ENCODE measurements at regions not wholly inside any gene's neighbourhood (a gene's known extent, or its start where the extent isn't known, plus 50 kb on each side); places are given as distances from the start of the nearest gene placed in this dataset.

DNA sequence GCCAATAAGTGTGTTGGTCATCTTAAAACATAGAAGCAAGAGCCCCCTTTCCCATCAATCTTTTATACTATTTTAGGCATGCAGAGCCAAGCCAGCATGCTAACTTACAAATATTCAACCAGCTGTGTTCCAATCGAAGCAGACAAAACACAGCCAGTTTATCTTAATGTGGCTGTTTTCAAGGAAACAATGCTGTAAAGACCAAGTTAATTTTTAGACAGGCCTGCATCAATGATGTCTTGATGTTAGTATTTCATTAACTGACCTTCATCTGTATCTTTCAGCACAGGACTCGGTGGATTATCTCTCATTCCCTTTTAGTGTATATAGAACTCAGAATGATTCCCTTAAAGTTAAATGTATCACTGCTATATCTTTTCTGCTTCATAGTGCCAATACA lies 262.0 kb upstream of the ZWINT start:
- DNase-seq (ENCODE audit: low read depth in 2 of 2) = no peak

GRCh38 chr10:56622335-56622973 lies 261.4 kb upstream of the ZWINT start:
- DNase-seq (ENCODE audit: low read depth in 2 of 2) = no peak

- DNase-seq (ENCODE audit: low read depth in 2 of 2) = no peak
Observed at GRCh38 chr10:56606202-56606601, 245.1 kb upstream of the ZWINT start.

DNA sequence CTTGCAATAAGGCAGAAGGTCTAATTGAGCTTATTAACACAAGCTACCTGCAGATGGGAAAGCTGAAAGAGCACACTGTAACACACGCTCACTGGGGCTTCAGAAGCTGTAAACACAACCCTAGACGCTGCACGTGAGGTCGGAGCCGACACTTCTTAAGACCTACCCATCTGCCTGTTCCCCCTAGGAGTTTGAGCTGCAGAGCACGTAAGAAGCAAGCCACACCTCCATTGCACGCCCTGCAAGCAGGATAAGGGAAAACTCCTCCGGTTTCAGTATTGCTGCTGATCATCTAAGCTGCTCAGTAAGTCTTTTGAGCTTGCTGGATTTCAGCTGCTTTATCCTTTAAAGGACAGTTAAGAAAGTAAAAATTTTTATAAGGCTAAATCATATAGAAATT lies 244.0 kb upstream of the ZWINT start:
- no peak for DNase-seq (ENCODE audit: low read depth in 2 of 2)

GRCh38 chr10:56604624-56605023 lies 243.6 kb upstream of the ZWINT start:
- no peak for DNase-seq (ENCODE audit: low read depth in 2 of 2)

- DNase-seq (ENCODE audit: low read depth in 2 of 2) = no peak
Observed at GRCh38 chr10:56599201-56599600, 238.1 kb upstream of the ZWINT start.

GRCh38 chr10:56596257-56596656 lies 235.2 kb upstream of the ZWINT start:
- DNase-seq (ENCODE audit: low read depth in 2 of 2) = no peak

GRCh38 chr10:56593120-56593519 lies 232.1 kb upstream of the ZWINT start:
- DNase-seq (ENCODE audit: low read depth in 2 of 2) = no peak

GRCh38 chr10:56586461-56586891 lies 225.4 kb upstream of the ZWINT start:
- DNase-seq (ENCODE audit: low read depth in 2 of 2) = no peak

DNA sequence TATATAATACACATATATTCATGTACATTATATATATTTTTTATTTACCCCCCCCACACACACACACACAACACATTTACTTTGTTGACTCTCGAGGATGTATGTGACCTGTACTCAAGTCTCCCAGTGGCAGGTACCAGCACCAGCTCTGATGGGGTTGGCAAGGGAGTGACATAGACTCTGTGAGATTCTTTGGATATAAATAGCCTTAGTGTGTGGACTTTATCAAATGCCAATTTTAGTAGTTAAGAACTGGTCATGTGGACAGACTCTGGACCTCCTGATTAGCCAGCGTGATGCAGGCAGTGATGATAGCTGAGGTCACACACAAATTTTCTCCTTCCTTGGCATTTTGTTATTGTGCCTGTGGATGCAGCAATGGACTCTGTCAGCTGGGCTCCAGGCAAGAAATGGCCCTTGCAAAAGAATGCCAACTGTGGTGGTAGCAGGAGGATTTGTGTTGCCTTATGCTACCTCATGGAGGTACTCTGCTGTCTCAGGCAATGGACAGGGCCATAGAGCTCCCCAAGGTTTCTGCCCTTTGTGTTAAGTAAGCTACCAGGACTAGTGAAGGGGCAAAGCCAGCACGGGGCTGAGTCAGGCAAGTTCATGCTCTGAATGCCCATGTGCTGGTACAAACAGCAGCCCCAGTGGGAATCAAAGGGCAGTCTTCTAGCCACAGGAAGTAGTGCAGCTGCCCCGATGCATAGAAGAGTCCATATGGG lies 224.6 kb upstream of the ZWINT start:
- DNase-seq (ENCODE audit: low read depth in 2 of 2) = no peak

DNA sequence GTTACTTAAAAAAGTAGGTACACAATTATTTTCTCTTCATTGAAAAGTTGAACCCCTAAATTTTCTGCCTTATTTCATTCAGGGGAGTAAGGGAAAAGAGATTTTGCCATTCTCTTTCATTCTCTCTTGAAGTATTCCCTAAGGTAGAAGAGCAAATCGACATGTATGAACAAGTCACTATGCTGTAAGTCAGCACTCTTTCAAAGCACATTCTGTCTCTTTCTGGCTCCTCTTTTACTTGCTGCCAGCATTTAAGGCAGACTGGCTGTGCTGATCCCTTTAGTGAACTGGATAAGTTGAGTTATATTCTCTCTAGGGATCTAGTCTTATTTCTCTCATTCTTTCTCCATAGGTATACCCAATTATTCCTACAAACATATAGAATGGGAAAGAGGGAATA lies 222.3 kb upstream of the ZWINT start:
- no peak for DNase-seq (ENCODE audit: low read depth in 2 of 2)

GRCh38 chr10:56567580-56567979 lies 206.5 kb upstream of the ZWINT start:
- DNase-seq (ENCODE audit: low read depth in 2 of 2) = no peak

DNA sequence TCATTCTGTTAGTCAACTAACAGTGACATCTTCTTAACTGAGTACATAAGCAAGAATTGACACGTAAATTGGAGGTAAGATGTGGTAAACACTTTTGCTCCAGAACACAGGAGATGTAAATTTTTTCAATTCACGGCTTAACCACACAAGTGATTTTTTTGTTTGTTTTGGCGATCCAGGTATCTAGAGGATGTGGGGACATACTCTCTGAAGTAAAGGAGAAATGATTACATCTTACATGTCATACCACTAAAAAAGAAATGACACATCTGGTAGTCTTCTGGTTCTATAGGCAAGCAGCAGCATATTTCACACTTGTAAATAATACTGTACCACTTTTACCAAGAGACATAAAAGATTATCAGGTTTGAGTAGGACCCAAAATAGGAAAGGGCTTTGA lies 200.3 kb upstream of the ZWINT start:
- no peak for DNase-seq (ENCODE audit: low read depth in 2 of 2)

DNA sequence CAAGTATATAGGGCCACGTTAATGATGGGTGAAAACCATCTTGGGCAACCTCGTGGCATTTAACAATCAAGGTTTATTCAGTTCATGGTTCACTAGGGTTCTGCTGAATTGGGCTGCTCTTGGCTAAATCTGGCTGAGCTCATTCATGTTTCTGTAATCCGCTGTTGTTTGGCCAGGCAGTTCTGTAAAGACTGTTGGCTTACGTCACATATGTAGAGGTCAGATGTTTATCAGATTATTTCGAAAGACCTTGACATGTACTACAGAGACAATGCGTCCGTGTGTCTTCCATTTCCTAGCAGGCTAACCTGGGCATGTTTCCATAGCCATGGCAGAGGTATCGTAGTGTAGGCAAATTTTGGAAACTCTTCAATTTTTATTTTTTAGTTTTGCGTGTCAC lies 190.0 kb upstream of the ZWINT start:
- DNase-seq (ENCODE audit: low read depth in 2 of 2) = no peak

DNA sequence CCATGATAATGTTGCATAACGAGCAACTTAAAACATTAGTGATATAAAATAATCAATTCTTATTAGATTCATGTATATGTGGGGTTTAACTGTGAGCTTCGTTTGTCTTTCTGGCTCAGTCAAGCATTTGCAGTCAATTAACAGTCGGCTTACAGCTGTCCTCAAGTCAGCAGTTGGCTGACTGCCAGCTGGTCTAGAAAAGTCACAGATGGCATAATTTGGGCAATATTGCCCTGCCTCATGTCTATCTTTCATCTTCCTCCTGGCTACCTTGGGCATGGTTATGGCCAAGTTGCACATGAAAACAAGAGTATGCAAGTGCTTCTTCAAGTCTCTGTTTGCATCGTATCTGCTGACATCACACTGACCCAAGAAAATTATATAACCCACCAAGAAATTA lies 186.1 kb upstream of the ZWINT start:
- no peak for DNase-seq (ENCODE audit: low read depth in 2 of 2)

GRCh38 chr10:56537984-56538383 lies 176.9 kb upstream of the ZWINT start:
- DNase-seq (ENCODE audit: low read depth in 2 of 2) = no peak

DNA sequence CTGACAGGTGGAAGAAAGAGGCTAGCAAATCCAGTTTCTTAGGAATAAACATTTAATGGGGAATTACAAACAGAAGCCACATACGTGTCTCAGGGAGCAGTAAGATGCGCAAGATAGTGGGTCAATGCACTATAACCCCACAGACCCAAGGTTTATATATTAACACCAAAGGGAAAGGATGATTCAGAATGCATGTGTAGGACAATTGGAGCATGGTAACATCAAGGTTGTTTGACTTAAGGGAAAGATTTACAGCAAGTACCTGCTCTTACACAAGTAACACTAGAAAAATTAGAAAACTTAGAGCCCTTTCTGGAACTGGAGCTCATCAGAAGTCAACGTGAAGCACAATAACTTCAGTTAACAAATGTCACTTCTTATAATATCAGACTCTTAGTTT lies 161.1 kb upstream of the ZWINT start:
- no peak for DNase-seq (ENCODE audit: low read depth in 2 of 2)

- no peak for DNase-seq (ENCODE audit: low read depth in 2 of 2)
Observed at GRCh38 chr10:56508562-56508961, 147.5 kb upstream of the ZWINT start.

GRCh38 chr10:56507033-56507432 lies 146.0 kb upstream of the ZWINT start:
- DNase-seq (ENCODE audit: low read depth in 2 of 2) = no peak

- DNase-seq (ENCODE audit: low read depth in 2 of 2) = no peak
Observed at GRCh38 chr10:56505555-56505954, 144.5 kb upstream of the ZWINT start.

DNA sequence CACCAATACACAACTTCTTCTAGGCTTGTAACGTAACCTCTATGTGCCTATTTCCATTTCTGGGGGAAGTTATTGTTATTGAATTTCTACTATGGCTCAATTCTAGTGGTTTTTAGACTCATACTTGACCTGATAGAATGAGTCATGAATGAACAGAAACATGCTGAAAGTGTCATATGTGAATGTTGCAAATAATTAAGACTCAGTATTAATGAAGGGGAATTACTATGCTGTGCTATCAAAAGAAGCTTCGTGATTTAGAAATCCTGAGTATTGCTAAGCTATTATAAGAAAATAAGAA lies 135.1 kb upstream of the ZWINT start:
- no peak for DNase-seq (ENCODE audit: low read depth in 2 of 2)

DNA sequence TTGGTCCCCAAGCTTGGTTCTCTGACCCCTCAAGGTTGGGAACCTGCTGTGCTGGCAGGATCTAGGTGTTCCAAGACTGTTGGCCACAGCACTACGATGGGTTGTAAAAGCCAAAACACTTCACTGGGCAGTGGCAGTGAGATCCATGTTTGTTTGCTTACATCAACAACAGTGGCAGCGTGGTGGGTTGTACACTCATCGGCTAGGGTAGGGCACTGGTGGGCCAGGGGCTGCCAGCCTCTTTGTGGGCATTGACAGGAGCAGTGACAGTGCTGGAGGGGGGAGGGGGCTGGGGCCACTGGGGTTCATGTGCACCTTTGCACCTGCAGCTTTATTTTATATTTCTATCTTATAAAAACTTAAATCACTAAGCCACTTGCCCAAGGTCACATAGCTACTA lies 126.7 kb upstream of the ZWINT start:
- DNase-seq (ENCODE audit: low read depth in 2 of 2) = no peak

DNA sequence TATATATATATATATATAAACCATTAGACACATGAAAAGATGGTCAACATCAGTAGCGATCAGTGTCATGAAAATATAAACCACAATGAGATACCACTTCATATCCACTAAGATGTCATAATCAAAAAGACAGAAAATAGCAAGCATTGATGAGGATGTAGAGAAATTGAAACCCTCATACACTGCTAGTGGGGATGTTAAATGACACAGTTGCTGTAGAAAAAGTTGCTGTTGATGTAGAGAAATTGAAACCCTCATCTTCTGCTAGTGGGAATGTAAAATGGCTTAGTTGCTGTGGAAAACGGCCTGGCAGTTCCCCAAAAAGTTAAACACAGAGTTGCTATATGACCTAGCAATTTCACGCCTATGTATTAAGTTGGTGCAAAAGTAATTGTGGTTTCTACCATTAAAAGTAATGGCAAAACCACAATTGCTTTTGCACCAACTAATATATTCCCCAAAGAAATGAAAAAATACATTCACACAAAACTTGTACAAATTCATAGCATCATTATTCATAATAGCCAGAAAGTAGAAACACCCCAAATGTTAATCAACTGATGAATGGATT lies 120.5 kb upstream of the ZWINT start:
- no peak for DNase-seq (ENCODE audit: low read depth in 2 of 2)

DNA sequence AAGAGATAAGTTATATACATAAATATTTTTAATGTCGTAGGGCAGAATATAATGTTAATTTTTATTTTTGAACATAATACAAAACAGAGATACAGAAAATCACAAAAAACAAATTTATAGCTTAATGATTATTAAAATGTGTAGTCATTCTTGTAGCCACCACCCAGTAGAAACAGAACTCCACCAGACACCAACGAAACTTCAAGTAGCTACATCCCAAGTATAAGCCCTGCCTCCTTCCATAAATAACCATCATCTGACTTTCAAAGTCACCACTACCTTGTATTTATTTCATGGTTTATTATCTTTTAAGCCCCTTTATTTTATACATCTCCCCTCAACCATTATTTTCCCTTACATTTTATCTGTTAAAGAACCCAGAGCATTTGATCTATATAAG lies 111.9 kb upstream of the ZWINT start:
- no peak for DNase-seq (ENCODE audit: low read depth in 2 of 2)
